Heart left ventricle (tissue), 16 donors: ENCODE measurements at regions not wholly inside any gene's neighbourhood (a gene's known extent, or its start where the extent isn't known, plus 50 kb on each side); places are given as distances from the start of the nearest gene placed in this dataset.

Experiments used
- ATAC-seq, 4 donors: fragments of 200-7000 bp; cut with Tn5 transposase; one replicate each; pipeline ENCODE4 v1.9.1; 2020 to 2022; ENCODE audit warnings: moderate library complexity in 4 of 4, mild to moderate bottlenecking in 3 of 4, moderate number of reproducible peaks in 1 of 4
- DNase-seq, 5 donors: peaks; one replicate each; pipeline ENCODE4 v3.0.0-alpha.2; 2020
- H3K27ac ChIP-seq, 12 donors: fragments of 200-600 bp; sonication (generic) in 4 of 12; one replicate each; pipeline versions ENCODE4 v1.5.0 to v1.8.0; 2016 to 2022; ENCODE audit warnings: mild to moderate bottlenecking in 2 of 12
- H3K27me3 ChIP-seq, 9 donors: fragments of 200-600 bp; sonication (generic) in 2 of 9; one replicate each; pipeline versions ENCODE4 v1.5.1 to v1.8.0; 2016 to 2022; ENCODE audit warnings: mild to moderate bottlenecking in 3 of 9
- H3K36me3 ChIP-seq, 9 donors: fragments of 200-600 bp; sonication (generic) in 2 of 9; one replicate each; pipeline versions ENCODE4 v1.5.0 to v1.8.0; 2018 to 2022; ENCODE audit warnings: mild to moderate bottlenecking in 2 of 9
- H3K4me1 ChIP-seq, 12 donors: fragments of 200-600 bp; sonication (generic) in 4 of 12; one replicate each; pipeline versions ENCODE4 v1.5.0 to v1.8.0; 2016 to 2022; ENCODE audit warnings: mild to moderate bottlenecking in 3 of 12
- H3K4me3 ChIP-seq, 12 donors: fragments of 200-600 bp; sonication (generic) in 4 of 12; one replicate each; pipeline versions ENCODE4 v1.5.0 to v1.8.0; 2017 to 2022; ENCODE audit warnings: mild to moderate bottlenecking in 9 of 12, moderate library complexity in 4 of 12
- H3K9me3 ChIP-seq, 12 donors: fragments of 200-600 bp; sonication (generic) in 4 of 12; one replicate each; pipeline versions ENCODE4 v1.5.0 to v1.8.0; 2016 to 2022; ENCODE audit warnings: mild to moderate bottlenecking in 1 of 12
- CTCF ChIP-seq, 12 donors: fragments of 200-600 bp; sonication (generic) in 4 of 12; IDR thresholded peaks; one replicate each; pipeline versions ENCODE4 v1.5.0 to v1.8.0; 2018 to 2022; ENCODE audit warnings: antibody characterized with exemption in 12 of 12, mild to moderate bottlenecking in 5 of 12
- POLR2A ChIP-seq, 2 donors: fragments of 450-650 bp; IDR thresholded peaks; one replicate each; pipeline ENCODE4 v1.6.1; 2017; ENCODE audit warnings: antibody characterized with exemption in 2 of 2, mild to moderate bottlenecking in 2 of 2, moderate library complexity in 2 of 2
- WGBS, 4 donors: extraction: QIAGEN DNeasy Blood & Tissue Kit in 2 of 4; methylation state at CpG; one replicate each; pipeline versions ENCODE4 v1.1.5 to v1.1.7; 2013 to 2018; 5-methylcytosine and 5-hydroxymethylcytosine counted together
- intact Hi-C, 10 donors: fragments of 100-400 bp; cut with DNase I; formaldehyde crosslinking; loops; one replicate each; pipeline versions ENCODE4 v1.11.1 to v1.14.2; 2022
- donor health status: ischemic (EF 13 %, LVEDD 7.1; RV severe dilation, severe dysfunction).
- donor health status: healthy with polysubstance abuse.
- donor health status: DM: no; HTN: yes; CAD: no.
- donor health status: DM: no; HTN: no; CAD: no.
- donor health status: ischemic (EF 25% LVEDD 6.9; RV normal size, moderate dysfunction).
- donor health status: ischemic (EF 25% LVEDD 5.7; RV mildly dilated, moderate dysfunction).
- donor health status: healthy.
- donor health status: DM: yes; HTN: yes; CAD: no.
- donor health status: ischemic (EF 35%, LVEDD 5.7; RV mildly dilated, moderate dysfunction).
- donor health status: nonischemic (EF 11% LVEDD 7.7; RV severe dilation, severe dysfunction).
- donor health status: DM: yes; HTN: yes; CAD: no.
- donor health status: PGD.
- donor health status: ischemic (EF 29% LVEDD 5.4; RV normal size, mild dysfunction).
- donor health status: nonischemic (EF 23%, LVEDD 6.1; RV moderate dilation, normal function).

- Histone ChIP-seq H3K9me3 (peaks cover 0 to 31% (median 11%) of the 10 kb centered on the region in 12 donors), H3K27me3 (no peaks in the 10 kb centered on the region), H3K4me1 (peaks cover 0 to 10% (median 0%) of the 10 kb centered on the region in 12 donors), H3K27ac (no peak overlapping the region), H3K4me3 (no peak overlapping the region), H3K36me3 (no peaks in the 10 kb centered on the region)
- no peak for DNase-seq
- TF ChIP-seq CTCF (IDR thresholded peaks at IDR 0.05) (no peak), POLR2A (IDR thresholded peaks at IDR 0.05) (no peak)
- intact Hi-C loops = no loop called here
- WGBS, 4 donors = 77 to 84% (median 79%) methylated on average over 8 of the region's 8 CpGs
- ATAC-seq = no peak
These were observed 90.9 kb upstream of the LINC01488 start for GRCh38 chr11:69390561-69390960.

GRCh38 chr11:69391192-69392103, 90.0 kb upstream of the LINC01488 start:
- 92 to 94% (median 93%) methylated on average over 20 to 34 of the region's 34 CpGs for WGBS, 4 donors
- intact Hi-C loops = no loop called here
- Histone ChIP-seq H3K27me3 (no peaks in the 10 kb centered on the region), H3K27ac (no peak overlapping the region), H3K4me3 (no peak overlapping the region), H3K9me3 (peaks cover 0 to 31% (median 11%) of the 10 kb centered on the region in 12 donors), H3K36me3 (no peaks in the 10 kb centered on the region), H3K4me1 (peaks cover 0 to 12% (median 0%) of the 10 kb centered on the region in 12 donors)
- DNase-seq = no peak
- TF ChIP-seq CTCF (IDR thresholded peaks at IDR 0.05) = no peak
- TF ChIP-seq POLR2A (IDR thresholded peaks at IDR 0.05) = no peak
- ATAC-seq = no peak

GRCh38 chr11:69392104-69392653, 89.3 kb upstream of the LINC01488 start:
- Histone ChIP-seq H3K4me1 (peaks cover 0 to 12% (median 0%) of the 10 kb centered on the region in 12 donors), H3K27me3 (no peaks in the 10 kb centered on the region), H3K36me3 (no peaks in the 10 kb centered on the region), H3K27ac (no peak overlapping the region), H3K4me3 (no peak overlapping the region), H3K9me3 (peaks cover 0 to 28% (median 11%) of the 10 kb centered on the region in 12 donors)
- DNase-seq (no peak), ATAC-seq (no peak)
- TF ChIP-seq CTCF (IDR thresholded peaks at IDR 0.05) (no peak), POLR2A (IDR thresholded peaks at IDR 0.05) (no peak)
- 89 to 94% (median 90%) methylated on average over 6 to 10 of the region's 10 CpGs for WGBS, 4 donors
- intact Hi-C loops = no loop called here

- Histone ChIP-seq H3K27ac (no peak overlapping the region), H3K36me3 (no peaks in the 10 kb centered on the region), H3K9me3 (peaks cover 0 to 16% (median 4%) of the 10 kb centered on the region in 12 donors), H3K4me3 (no peak overlapping the region), H3K27me3 (no peaks in the 10 kb centered on the region), H3K4me1 (peaks cover 0 to 12% (median 0%) of the 10 kb centered on the region in 12 donors)
- intact Hi-C loops = no loop called here
- WGBS, 4 donors = 86 to 96% (median 88%) methylated on average over 5 to 16 of the region's 16 CpGs
- DNase-seq (no peak), ATAC-seq (no peak)
- TF ChIP-seq POLR2A (IDR thresholded peaks at IDR 0.05) = no peak
- no peak for TF ChIP-seq CTCF (IDR thresholded peaks at IDR 0.05)
These were observed 88.2 kb upstream of the LINC01488 start for GRCh38 chr11:69393178-69393832.
